IMR-90 (cell line): ENCODE measurements at regions not wholly inside any gene's neighbourhood (a gene's known extent, or its start where the extent isn't known, plus 50 kb on each side); places are given as distances from the start of the nearest gene placed in this dataset.

Experiments
- ATAC-seq: fragments of 200-7000 bp; cut with Tn5 transposase; 2 replicates; pipeline ENCODE4 v1.9.1; 2020; ENCODE audit warnings: low read depth, mild to moderate bottlenecking, moderate library complexity
- BruUV-seq: library from RNA; stranded (reverse); fragments of 400-500 nt; replicated peaks from 2 replicates; lab custom pipeline; 2021; lab: Mats Ljungman, UMichigan
- CTCF ChIA-PET: fragments of 300-600 bp; formaldehyde crosslinking; extraction: SDS; loops from one replicate; lab custom pipeline; 2021; ENCODE audit warnings: antibody characterized with exemption; lab: Yijun Ruan, JAX
- POLR2A ChIA-PET: fragments of 300-600 bp; sonication (Branson Sonifier 250); formaldehyde crosslinking; loops from one replicate; lab custom pipeline; 2022; ENCODE audit warnings: antibody characterized with exemption; ENCODE audit not compliant: unreplicated experiment; lab: Charles Lee
- DNase-seq: peaks from one replicate; pipeline ENCODE4 v3.0.0; 2013
- H2AFZ ChIP-seq: replicated peaks from 2 replicates; pipeline ENCODE3; 2013; ENCODE audit warnings: low read length, mild to moderate bottlenecking; ENCODE audit not compliant: poor library complexity
- H2AK5ac ChIP-seq: 2 replicates; pipeline ENCODE4 v1.6.1; 2013; ENCODE audit warnings: low read depth, low read length, inconsistent platforms
- H2AK9ac ChIP-seq: replicated peaks from 2 replicates; pipeline ENCODE3; 2013; ENCODE audit warnings: mild to moderate bottlenecking, low read depth, low read length, moderate library complexity; ENCODE audit not compliant: poor library complexity
- H2BK120ac ChIP-seq: 2 replicates; pipeline ENCODE4 v1.6.1; 2013; ENCODE audit warnings: low read depth, low read length, inconsistent platforms
- H2BK15ac ChIP-seq: 3 replicates; pipeline ENCODE4 v1.6.1; 2013; ENCODE audit warnings: low read depth, low read length, inconsistent platforms
- H2BK20ac ChIP-seq: 2 replicates; pipeline ENCODE4 v1.6.1; 2013; ENCODE audit warnings: low read depth, mild to moderate bottlenecking, inconsistent platforms, low read length, moderate library complexity
- H2BK5ac ChIP-seq: 2 replicates; pipeline ENCODE4 v1.6.1; 2013; ENCODE audit warnings: mild to moderate bottlenecking, low read depth, low read length, inconsistent platforms; ENCODE audit not compliant: poor library complexity, severe bottlenecking
- H3K14ac ChIP-seq: replicated peaks from 2 replicates; pipeline ENCODE4 v1.6.1; 2013; ENCODE audit warnings: low read depth, low read length, inconsistent platforms
- H3K18ac ChIP-seq: 2 replicates; pipeline ENCODE4 v1.6.1; 2013; ENCODE audit warnings: low read depth, low read length, control low read depth
- H3K23ac ChIP-seq: 2 replicates; pipeline ENCODE4 v1.6.1; 2013; ENCODE audit warnings: low read depth, low read length, inconsistent platforms
- H3K27ac ChIP-seq: 2 replicates; pipeline ENCODE4 v1.5.1; 2013; ENCODE audit warnings: mild to moderate bottlenecking, control low read depth, low read length; ENCODE audit not compliant: insufficient read depth
- H3K27me3 ChIP-seq: 2 replicates; pipeline ENCODE4 v1.6.1; 2013; ENCODE audit warnings: low read length; ENCODE audit not compliant: control insufficient read depth, insufficient read depth
- H3K36me3 ChIP-seq: 2 replicates; pipeline ENCODE4 v1.6.1; 2013; ENCODE audit warnings: low read length, mixed read lengths; ENCODE audit not compliant: control insufficient read depth, insufficient read depth
- H3K4ac ChIP-seq: 2 replicates; pipeline ENCODE4 v1.6.1; 2013; ENCODE audit warnings: low read depth, low read length, inconsistent platforms
- H3K4me1 ChIP-seq: 2 replicates; pipeline ENCODE4 v1.6.1; 2013; ENCODE audit warnings: low read length, mixed read lengths; ENCODE audit not compliant: control insufficient read depth, insufficient read depth
- H3K4me2 ChIP-seq: 2 replicates; pipeline ENCODE4 v1.6.1; 2013; ENCODE audit warnings: low read depth, mild to moderate bottlenecking, control low read depth, low read length, moderate library complexity
- H3K4me3 ChIP-seq: 2 replicates; pipeline ENCODE4 v1.5.1; 2013; ENCODE audit warnings: low read depth, mild to moderate bottlenecking, control low read depth, low read length, moderate library complexity; ENCODE audit not compliant: insufficient read depth
- H3K56ac ChIP-seq: 2 replicates; pipeline ENCODE4 v1.6.1; 2013; ENCODE audit warnings: low read length, inconsistent platforms; ENCODE audit not compliant: insufficient read depth; ENCODE audit errors: extremely low read depth
- H3K79me1 ChIP-seq, 2 experiments: 2 replicates each; pipeline ENCODE4 v1.6.1; 2013; ENCODE audit warnings: low read length in 2 of 2, inconsistent platforms in 1 of 2, low read depth in 1 of 2
- H3K9ac ChIP-seq: 2 replicates; pipeline ENCODE4 v1.6.1; 2013; ENCODE audit warnings: low read depth, low read length, control low read depth
- H3K9me1 ChIP-seq: 2 replicates; pipeline ENCODE4 v1.6.1; 2013; ENCODE audit warnings: low read length, inconsistent platforms; ENCODE audit not compliant: insufficient read depth
- H3K9me3 ChIP-seq: 2 replicates; pipeline ENCODE4 v1.6.1; 2013; ENCODE audit warnings: low read length; ENCODE audit not compliant: control insufficient read depth, insufficient read depth
- H4K20me1 ChIP-seq: 2 replicates; pipeline ENCODE4 v1.6.1; 2013; ENCODE audit warnings: low read length, inconsistent platforms; ENCODE audit not compliant: insufficient read depth
- H4K5ac ChIP-seq: 2 replicates; pipeline ENCODE4 v1.6.1; 2013; ENCODE audit warnings: mild to moderate bottlenecking, low read depth, low read length, control low read depth
- H4K8ac ChIP-seq, 2 experiments: 2 replicates each; pipeline ENCODE4 v1.6.1; 2013; ENCODE audit warnings: low read depth in 2 of 2, low read length in 2 of 2, control low read depth in 1 of 2, inconsistent platforms in 1 of 2
- H4K91ac ChIP-seq: 2 replicates; pipeline ENCODE4 v1.6.1; 2013; ENCODE audit warnings: low read depth, low read length, inconsistent platforms; ENCODE audit not compliant: insufficient read depth
- BHLHE40 ChIP-seq: fragments of 150-350 bp; IDR thresholded peaks from 2 replicates; pipeline ENCODE4 v1.6.1; 2016; ENCODE audit warnings: mild to moderate bottlenecking, low read depth, low read length
- CEBPB ChIP-seq: IDR thresholded peaks from 2 replicates; pipeline ENCODE4 v1.6.1; 2012; ENCODE audit warnings: low read depth, low read length, improper control_type of control experiment
- CHD1 ChIP-seq: IDR thresholded peaks from 2 replicates; pipeline ENCODE4 v1.6.1; 2012; ENCODE audit warnings: low read depth, low read length, improper control_type of control experiment
- ELK1 ChIP-seq: fragments of 150-350 bp; IDR thresholded peaks from 2 replicates; pipeline ENCODE4 v1.6.1; 2016; ENCODE audit warnings: low read depth, mild to moderate bottlenecking, low read length, moderate library complexity, borderline replicate concordance
- FOS ChIP-seq: fragments of 150-350 bp; IDR thresholded peaks from 2 replicates; pipeline ENCODE4 v1.6.1; 2016; ENCODE audit warnings: low read depth, low read length
- MAFK ChIP-seq: IDR thresholded peaks from 2 replicates; pipeline ENCODE4 v1.6.1; 2012; ENCODE audit warnings: low read depth, low read length, improper control_type of control experiment
- MAZ ChIP-seq: IDR thresholded peaks from 2 replicates; pipeline ENCODE4 v1.6.1; 2012; ENCODE audit warnings: low read depth, mild to moderate bottlenecking, low read length, improper control_type of control experiment, moderate library complexity, borderline replicate concordance
- MXI1 ChIP-seq: IDR thresholded peaks from 2 replicates; pipeline ENCODE4 v1.6.1; 2012; ENCODE audit warnings: low read depth, mild to moderate bottlenecking, low read length, moderate library complexity, borderline replicate concordance
- NFE2L2 ChIP-seq: fragments of 150-350 bp; IDR thresholded peaks from 2 replicates; pipeline ENCODE4 v1.6.1; 2016; ENCODE audit warnings: low read depth, mild to moderate bottlenecking, low read length
- POLR2A ChIP-seq: IDR thresholded peaks from 2 replicates; pipeline ENCODE4 v1.6.1; 2012; ENCODE audit warnings: mild to moderate bottlenecking, low read depth, low read length
- RAD21 ChIP-seq: IDR thresholded peaks from 2 replicates; pipeline ENCODE4 v1.6.1; 2012; ENCODE audit warnings: low read length, improper control_type of control experiment
- RCOR1 ChIP-seq: IDR thresholded peaks from 2 replicates; pipeline ENCODE4 v1.6.1; 2012; ENCODE audit warnings: mild to moderate bottlenecking, low read length, improper control_type of control experiment; ENCODE audit not compliant: insufficient replicate concordance
- RFX5 ChIP-seq: IDR thresholded peaks from 2 replicates; pipeline ENCODE4 v1.8.0; 2012; ENCODE audit warnings: low read depth, mild to moderate bottlenecking, low read length, moderate library complexity
- SMC3 ChIP-seq: fragments of 150-350 bp; IDR thresholded peaks from 2 replicates; pipeline ENCODE4 v1.6.1; 2016; ENCODE audit warnings: low read depth, mild to moderate bottlenecking, antibody characterized with exemption, low read length, moderate library complexity
- WGBS, 2 experiments: methylation state at CpG; one replicate each; pipeline versions ENCODE4 v1.1.5 to v1.1.7; 2013; ENCODE audit warnings: missing lambda C conversion rate in 2 of 2; ENCODE audit not compliant: insufficient read length in 1 of 2; ENCODE audit errors: extremely low coverage in 2 of 2; 5-methylcytosine and 5-hydroxymethylcytosine counted together
- dilution Hi-C: fragments of 300-500 bp; cut with HindIII; formaldehyde crosslinking; loops from one replicate; pipeline ENCODE4 v1.14.3; 2018; ENCODE audit warnings: low sequenced_read_pairs; ENCODE audit not compliant: unreplicated experiment
- in situ Hi-C: fragments of 300-500 bp; cut with MboI; formaldehyde crosslinking; loops from 3 replicates; pipeline ENCODE4 v1.14.3; 2019; ENCODE audit warnings: low sequenced_read_pairs, inconsistent platforms, mixed read lengths
- intact Hi-C: fragments of 100-400 bp; cut with micrococcal nuclease; formaldehyde crosslinking; loops from 2 replicates; pipeline ENCODE4 v1.10.0; 2022
- TF ChIP-seq, protein P1 (sequence below): fragments of 150-350 bp; IDR thresholded peaks from 2 replicates; pipeline ENCODE4 v1.6.1; 2017; ENCODE audit warnings: mild to moderate bottlenecking, antibody characterized with exemption, low read length, low read depth
- TF ChIP-seq, protein P2 (sequence below): conservative IDR thresholded peaks from 2 replicates; pipeline ENCODE4 v1.5.1; 2012; ENCODE audit warnings: mild to moderate bottlenecking, low read depth, low read length, improper control_type of control experiment

DNA sequence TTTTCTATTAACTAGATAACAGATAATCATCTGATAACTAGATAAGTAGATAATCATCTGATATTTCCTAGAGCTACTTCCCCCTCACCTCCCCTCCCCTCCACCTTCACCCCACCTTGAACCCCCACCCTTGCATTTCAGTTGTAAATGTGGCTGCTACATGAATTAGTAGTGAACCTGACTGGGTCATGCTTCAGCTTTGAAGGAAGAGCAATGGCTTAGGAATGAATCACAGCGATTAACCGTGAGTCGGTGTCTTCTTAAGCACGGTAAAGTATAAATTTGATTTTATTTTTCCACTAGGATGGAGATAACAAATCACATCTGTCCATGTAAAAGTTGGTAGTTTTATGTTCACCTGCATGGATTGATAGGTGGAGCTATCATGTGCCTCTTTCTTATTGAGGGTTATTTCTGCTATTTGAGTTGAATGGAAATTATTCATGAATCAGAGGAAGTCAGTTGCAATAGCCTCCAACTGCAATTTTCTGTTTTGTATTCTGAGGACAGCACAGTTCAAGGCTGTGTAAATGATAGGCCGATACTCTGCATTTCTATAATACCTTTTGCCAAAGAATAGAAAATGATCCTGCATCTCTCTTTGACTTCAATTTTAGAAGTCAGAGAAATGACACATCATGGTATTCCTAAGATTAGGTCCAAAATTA, 235.0 kb downstream of the PTGER3 start:
- Histone ChIP-seq H2AK5ac (no peak overlapping the region), H4K91ac (no peak overlapping the region), H3K79me1 (no peaks in the 10 kb centered on the region), H3K14ac (no peak overlapping the region), H2BK120ac (no peak overlapping the region), H3K4me1 (no peaks in the 10 kb centered on the region), H2BK15ac (no peak overlapping the region), H3K27me3 (no peaks in the 10 kb centered on the region), H2AFZ (no peak overlapping the region), H2BK5ac (no peak overlapping the region), H4K8ac (no peak overlapping the region), H4K20me1 (no peaks in the 10 kb centered on the region), H2AK9ac (no peak overlapping the region), H3K23ac (no peak overlapping the region), H3K4ac (no peak overlapping the region), H3K18ac (no peak overlapping the region), H3K4me2 (no peak overlapping the region), H2BK20ac (no peak overlapping the region), H3K36me3 (no peaks in the 10 kb centered on the region), H3K9me3 (peaks cover 3% of the 10 kb centered on the region; the same call in 1 of the 2 replicates), H4K5ac (no peak overlapping the region), H3K27ac (no peak overlapping the region), H3K4me3 (no peak overlapping the region), H3K9me1 (no peaks in the 10 kb centered on the region), H3K56ac (no peak overlapping the region), H3K9ac (no peak overlapping the region)
- in situ Hi-C loops (no loop called here), dilution Hi-C loops (no loop called here), intact Hi-C loops (no loop called here)
- no TSS peak for BruUV-seq
- ChIA-PET CTCF (no interaction called here), POLR2A (no interaction called here)
- TF ChIP-seq RFX5 (no peak), SMC3 (no peak), CEBPB (no peak), RAD21 (no peak), ELK1 (no peak), CHD1 (no peak), BHLHE40 (no peak), MAFK (no peak), RCOR1 (no peak), FOS (no peak), NFE2L2 (no peak), MAZ (no peak), MXI1 (no peak), POLR2A (no peak)
- TF ChIP-seq, protein P1, sequence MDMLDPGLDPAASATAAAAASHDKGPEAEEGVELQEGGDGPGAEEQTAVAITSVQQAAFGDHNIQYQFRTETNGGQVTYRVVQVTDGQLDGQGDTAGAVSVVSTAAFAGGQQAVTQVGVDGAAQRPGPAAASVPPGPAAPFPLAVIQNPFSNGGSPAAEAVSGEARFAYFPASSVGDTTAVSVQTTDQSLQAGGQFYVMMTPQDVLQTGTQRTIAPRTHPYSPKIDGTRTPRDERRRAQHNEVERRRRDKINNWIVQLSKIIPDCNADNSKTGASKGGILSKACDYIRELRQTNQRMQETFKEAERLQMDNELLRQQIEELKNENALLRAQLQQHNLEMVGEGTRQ, result no peak
- TF ChIP-seq, protein P2, sequence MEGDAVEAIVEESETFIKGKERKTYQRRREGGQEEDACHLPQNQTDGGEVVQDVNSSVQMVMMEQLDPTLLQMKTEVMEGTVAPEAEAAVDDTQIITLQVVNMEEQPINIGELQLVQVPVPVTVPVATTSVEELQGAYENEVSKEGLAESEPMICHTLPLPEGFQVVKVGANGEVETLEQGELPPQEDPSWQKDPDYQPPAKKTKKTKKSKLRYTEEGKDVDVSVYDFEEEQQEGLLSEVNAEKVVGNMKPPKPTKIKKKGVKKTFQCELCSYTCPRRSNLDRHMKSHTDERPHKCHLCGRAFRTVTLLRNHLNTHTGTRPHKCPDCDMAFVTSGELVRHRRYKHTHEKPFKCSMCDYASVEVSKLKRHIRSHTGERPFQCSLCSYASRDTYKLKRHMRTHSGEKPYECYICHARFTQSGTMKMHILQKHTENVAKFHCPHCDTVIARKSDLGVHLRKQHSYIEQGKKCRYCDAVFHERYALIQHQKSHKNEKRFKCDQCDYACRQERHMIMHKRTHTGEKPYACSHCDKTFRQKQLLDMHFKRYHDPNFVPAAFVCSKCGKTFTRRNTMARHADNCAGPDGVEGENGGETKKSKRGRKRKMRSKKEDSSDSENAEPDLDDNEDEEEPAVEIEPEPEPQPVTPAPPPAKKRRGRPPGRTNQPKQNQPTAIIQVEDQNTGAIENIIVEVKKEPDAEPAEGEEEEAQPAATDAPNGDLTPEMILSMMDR, result no peak
- DNase-seq (no peak), ATAC-seq (no peak)
- WGBS, 2 experiments, result no CpG with 5 or more reads among the region's 5 CpGs
